ENCODE measurements at regions not wholly inside any gene's neighbourhood (a gene's known extent, or its start where the extent isn't known, plus 50 kb on each side); places are given as distances from the start of the nearest gene placed in this dataset.
"Not testable (repeated sequence)": the region's sequence is repeated elsewhere in the genome, so short reads cannot be mapped to it uniquely, and the experiment has no call there.

DNA sequence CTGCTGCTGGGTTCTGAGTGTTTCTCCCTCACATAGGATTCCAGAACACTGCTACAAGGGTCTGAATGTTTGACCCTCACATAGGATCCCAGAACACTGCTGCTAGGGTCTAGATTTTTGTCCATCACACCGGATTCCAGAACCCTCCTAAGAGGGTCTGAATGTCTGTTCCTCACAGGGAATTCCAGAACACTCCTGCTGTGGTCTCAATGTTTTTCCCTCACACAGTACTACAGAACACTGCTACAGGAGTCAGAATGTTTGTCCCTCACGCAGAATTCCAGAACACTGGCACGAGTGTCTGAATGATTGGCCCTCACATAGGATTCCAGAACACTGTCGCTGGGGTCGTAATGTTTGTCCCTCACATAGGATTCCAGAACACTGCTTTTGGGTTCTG lies 221.6 kb downstream of the FOXD4L6 start:
- DNase-seq (ENCODE audit: low read depth): not testable (repeated sequence)

GRCh38 chr9:40892315-40892714 lies 236.2 kb downstream of the FOXD4L6 start:
- DNase-seq (ENCODE audit: low read depth): not testable (repeated sequence)

DNA sequence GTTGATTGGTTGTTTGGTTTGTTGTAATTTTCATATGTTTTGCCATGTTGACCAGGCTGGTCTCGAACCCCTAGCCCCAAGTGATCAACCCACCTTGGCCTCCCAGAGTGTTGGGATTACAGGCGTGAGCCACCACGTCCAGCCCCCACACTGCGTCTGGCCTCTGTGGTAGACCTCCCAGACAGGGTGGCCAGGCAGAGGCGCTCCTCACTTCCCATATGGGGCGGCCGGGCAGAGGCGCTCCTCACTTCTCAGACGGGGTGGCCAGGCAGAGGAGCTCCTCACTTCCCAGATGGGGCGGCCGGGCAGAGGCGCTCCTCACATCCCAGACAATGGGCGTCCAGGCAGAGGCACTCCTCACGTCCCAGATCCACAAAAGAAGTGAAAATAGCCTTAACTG lies 242.6 kb downstream of the FOXD4L6 start:
- DNase-seq (ENCODE audit: low read depth): not testable (repeated sequence)

DNA sequence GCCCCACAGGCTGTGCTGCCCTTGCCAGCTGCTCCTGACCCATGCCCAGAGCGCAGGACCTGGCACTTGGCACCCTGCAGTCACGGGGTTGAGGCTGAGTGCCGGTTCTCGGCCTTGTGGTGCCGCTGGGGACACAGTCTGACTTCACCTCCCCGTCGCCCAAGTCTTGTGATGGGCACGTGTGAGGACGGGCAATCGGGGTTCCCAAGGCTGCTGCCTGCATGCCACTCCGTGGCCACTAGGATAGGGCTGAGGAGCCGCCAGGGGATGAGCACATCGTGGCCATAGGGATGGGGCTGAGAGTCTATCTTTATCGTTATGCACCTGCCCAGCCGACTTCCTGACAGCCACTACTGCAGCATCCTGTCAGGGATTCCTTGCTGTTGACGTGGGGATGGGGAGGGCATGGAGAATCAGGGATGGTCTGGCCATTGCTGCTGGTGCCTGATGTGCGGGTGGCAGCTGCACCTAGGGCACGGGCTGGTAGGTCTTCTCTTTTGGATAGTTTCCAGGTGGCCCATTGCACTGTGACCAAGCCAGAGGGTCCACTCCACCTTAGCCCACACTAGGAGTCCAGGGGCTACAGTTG lies 243.5 kb downstream of the FOXD4L6 start:
- DNase-seq (ENCODE audit: low read depth): not testable (repeated sequence)

DNA sequence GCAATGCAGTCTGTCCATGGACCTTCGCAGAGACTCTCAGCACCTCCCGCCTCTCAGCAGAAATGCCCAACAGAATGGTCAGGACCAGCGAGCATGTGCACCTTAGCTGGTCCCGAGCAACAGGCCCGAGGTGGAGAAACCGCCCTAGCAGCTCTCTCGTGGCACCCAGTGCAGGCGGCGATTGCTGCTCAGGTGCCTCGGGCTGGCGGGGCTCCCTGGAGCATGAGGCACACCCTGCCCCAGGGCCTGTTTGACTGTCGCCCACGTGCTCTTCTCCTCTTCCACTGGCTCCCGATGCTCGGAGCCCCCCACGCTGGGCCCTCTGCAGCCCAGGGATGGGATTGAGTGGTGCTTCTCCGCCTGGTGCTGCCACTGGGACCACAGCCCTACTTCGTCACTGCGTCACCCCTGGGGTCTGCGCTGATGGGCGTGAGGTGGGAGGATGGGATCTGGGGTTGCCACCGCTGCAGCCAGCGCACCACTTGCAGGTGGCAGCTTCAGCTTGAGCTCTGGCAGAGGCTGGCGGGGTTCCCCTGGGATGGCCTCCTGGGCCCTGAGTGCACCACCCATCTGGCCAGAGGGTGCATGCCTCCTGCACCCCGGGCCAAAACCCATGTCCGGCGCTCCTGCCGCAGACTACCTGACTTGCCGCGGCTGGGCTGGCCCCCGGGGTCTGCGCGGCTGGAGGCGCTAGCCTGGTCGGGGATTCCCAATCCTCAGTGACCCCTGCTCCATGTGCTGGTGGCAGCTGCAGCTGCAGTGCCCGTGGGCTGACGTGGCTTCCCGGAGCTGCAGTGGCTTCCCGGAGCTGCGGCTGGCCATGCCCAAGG lies 244.2 kb downstream of the FOXD4L6 start:
- DNase-seq (ENCODE audit: low read depth): no peak

DNA sequence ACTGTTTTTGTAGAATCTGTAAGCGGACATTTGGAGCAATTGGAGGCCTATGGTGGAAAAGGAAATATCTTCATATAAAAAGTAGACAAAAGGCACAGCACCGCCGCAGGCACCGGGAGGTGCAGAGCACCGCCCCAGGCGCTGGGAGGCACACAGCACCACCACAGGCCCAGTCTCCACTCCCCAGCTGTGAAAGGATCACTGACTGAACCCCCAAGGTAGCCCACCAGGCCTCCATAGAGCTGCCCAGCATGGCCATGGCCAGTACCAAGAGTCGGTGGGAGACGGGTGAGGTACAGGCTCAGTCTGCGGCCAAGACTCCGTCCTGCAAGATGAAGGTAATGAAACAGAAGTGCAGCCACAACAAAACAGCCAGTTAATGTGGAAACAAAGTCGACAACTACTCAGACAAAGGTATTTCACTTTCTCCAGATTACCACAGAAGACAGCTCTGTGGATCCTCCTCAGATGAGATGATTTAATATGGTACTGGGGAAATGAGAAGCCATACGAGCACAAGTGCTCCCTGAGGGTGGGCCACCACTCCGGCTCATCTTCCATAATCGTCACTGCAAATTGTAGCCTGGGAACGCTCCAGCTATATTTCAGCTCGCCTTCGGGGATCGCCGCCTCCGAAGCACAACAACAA lies 244.9 kb downstream of the FOXD4L6 start:
- DNase-seq (ENCODE audit: low read depth): not testable (repeated sequence)

- not testable (repeated sequence) for DNase-seq (ENCODE audit: low read depth)
These were observed 254.7 kb downstream of the FOXD4L6 start for GRCh38 chr9:40873753-40874295.

DNA sequence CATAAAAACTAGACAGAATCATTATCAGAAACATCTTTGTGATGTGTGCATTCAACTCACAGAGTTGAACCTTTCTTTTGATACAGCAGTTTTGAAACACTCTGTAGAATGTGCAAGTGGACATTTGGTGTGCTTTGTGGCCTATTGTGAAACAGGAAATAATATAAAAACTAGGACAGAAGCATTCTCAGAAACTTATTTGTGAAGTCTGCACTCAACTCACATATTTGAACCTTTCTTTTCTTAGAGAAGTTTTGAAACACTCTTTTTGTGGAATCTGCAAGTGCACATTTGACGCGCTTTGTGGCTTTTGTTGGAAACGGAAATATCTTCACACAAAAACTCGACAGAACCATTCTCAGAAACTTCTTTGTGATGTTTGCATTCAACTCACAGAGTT lies 260.0 kb downstream of the FOXD4L6 start:
- not testable (repeated sequence) for DNase-seq (ENCODE audit: low read depth)

Measured in stimulated activated CD4-positive, alpha-beta T cell treated with anti-CD3 and anti-CD28 coated beads, Interleukin-2, amount 100 ng/mL, for 4 hours (primary cell).